Liver (tissue), 8 donors: ENCODE measurements at regions not wholly inside any gene's neighbourhood (a gene's known extent, or its start where the extent isn't known, plus 50 kb on each side); places are given as distances from the start of the nearest gene placed in this dataset.

Experiments
- DNase-seq: peaks from one replicate; pipeline ENCODE4 v3.0.0-alpha.2; 2017; ENCODE audit warnings: low spot score
- H3K27ac ChIP-seq, 2 donors: one replicate each; pipeline ENCODE4 v1.7.0; 2013; ENCODE audit warnings: inconsistent platforms in 2 of 2, low read length in 2 of 2, control low read depth in 1 of 2, low read depth in 1 of 2, mild to moderate bottlenecking in 1 of 2
- H3K27me3 ChIP-seq, 4 donors: one replicate each; pipeline versions ENCODE4 v1.6.1 to v1.7.0; 2013; ENCODE audit warnings: low read length in 3 of 4, inconsistent platforms in 1 of 4, mild to moderate bottlenecking in 1 of 4, moderate library complexity in 1 of 4; ENCODE audit not compliant: control insufficient read depth in 4 of 4, insufficient read depth in 4 of 4
- H3K36me3 ChIP-seq, 4 donors: one replicate each; pipeline versions ENCODE4 v1.6.1 to v1.7.0; 2013; ENCODE audit warnings: low read length in 3 of 4, mild to moderate bottlenecking in 3 of 4, low read depth in 1 of 4, moderate library complexity in 1 of 4; ENCODE audit not compliant: control insufficient read depth in 4 of 4, insufficient read depth in 3 of 4
- H3K4me1 ChIP-seq, 4 donors: one replicate each; pipeline versions ENCODE4 v1.6.1 to v1.7.0; 2013; ENCODE audit warnings: low read length in 3 of 4, mild to moderate bottlenecking in 3 of 4, moderate library complexity in 1 of 4; ENCODE audit not compliant: control insufficient read depth in 4 of 4, insufficient read depth in 4 of 4
- H3K4me3 ChIP-seq, 3 donors: one replicate each; pipeline versions ENCODE4 v1.6.1 to v1.7.0; 2013; ENCODE audit warnings: low read length in 3 of 3, control low read depth in 1 of 3, low read depth in 1 of 3, mild to moderate bottlenecking in 1 of 3
- H3K9ac ChIP-seq, 2 donors: one replicate each; pipeline ENCODE4 v1.7.0; 2013; ENCODE audit warnings: low read length in 2 of 2, mild to moderate bottlenecking in 2 of 2, moderate library complexity in 2 of 2, control low read depth in 1 of 2, low read depth in 1 of 2
- H3K9me3 ChIP-seq, 4 donors: one replicate each; pipeline versions ENCODE4 v1.6.1 to v1.7.0; 2013; ENCODE audit warnings: low read length in 3 of 4; ENCODE audit not compliant: control insufficient read depth in 4 of 4
- EGR1 ChIP-seq, 2 donors: IDR thresholded peaks; 2 replicates each; pipeline ENCODE4 v1.6.1; 2016 to 2018; ENCODE audit warnings: antibody characterized with exemption in 2 of 2, low read depth in 2 of 2
- FOXA1 ChIP-seq: IDR thresholded peaks from 2 replicates; pipeline ENCODE4 v1.6.1; 2016; ENCODE audit warnings: antibody characterized with exemption
- FOXA2 ChIP-seq: IDR thresholded peaks from 2 replicates; pipeline ENCODE4 v1.6.1; 2016; ENCODE audit warnings: antibody characterized with exemption
- GABPA ChIP-seq, 2 donors: IDR thresholded peaks in 1 of 2; conservative IDR thresholded peaks in 1 of 2; 2 replicates each; pipeline ENCODE4 v1.6.1; 2016; ENCODE audit warnings: antibody characterized with exemption in 2 of 2, mild to moderate bottlenecking in 1 of 2, moderate library complexity in 1 of 2
- HNF4A ChIP-seq, 2 donors: conservative IDR thresholded peaks; 2 replicates each; pipeline ENCODE4 v1.6.1; 2016; ENCODE audit warnings: antibody characterized with exemption in 2 of 2, mild to moderate bottlenecking in 2 of 2
- HNF4G ChIP-seq: IDR thresholded peaks from 2 replicates; pipeline ENCODE4 v1.6.1; 2016; ENCODE audit warnings: antibody characterized with exemption
- JUND ChIP-seq, 2 donors: IDR thresholded peaks; 2 replicates each; pipeline ENCODE4 v1.6.1; 2016; ENCODE audit warnings: antibody characterized with exemption in 2 of 2
- MAX ChIP-seq: IDR thresholded peaks from 2 replicates; pipeline ENCODE4 v1.6.1; 2016; ENCODE audit warnings: antibody characterized with exemption
- RAD21 ChIP-seq, 2 donors: IDR thresholded peaks; 2 replicates each; pipeline ENCODE4 v1.6.1; 2016; ENCODE audit warnings: antibody characterized with exemption in 2 of 2, mild to moderate bottlenecking in 2 of 2
- RXRA ChIP-seq, 2 donors: IDR thresholded peaks; 2 replicates each; pipeline ENCODE4 v1.6.1; 2017 to 2018; ENCODE audit warnings: antibody characterized with exemption in 2 of 2, mild to moderate bottlenecking in 1 of 2
- YY1 ChIP-seq: IDR thresholded peaks from 2 replicates; pipeline ENCODE4 v1.6.1; 2016; ENCODE audit warnings: antibody characterized with exemption, mild to moderate bottlenecking
- WGBS: extraction: QIAGEN DNeasy Blood & Tissue Kit; methylation state at CpG from one replicate; pipeline ENCODE4 v1.1.7; 2013; 5-methylcytosine and 5-hydroxymethylcytosine counted together
- TF ChIP-seq, protein P1 (sequence below): fragments of 150-350 bp; IDR thresholded peaks from 2 replicates; pipeline ENCODE4 v1.5.1; 2017; ENCODE audit warnings: improper control_type of control experiment, low read depth, low read length; ENCODE audit not compliant: missing input control
- TF ChIP-seq, protein P2 (sequence below): IDR thresholded peaks from 2 replicates; pipeline ENCODE4 v1.6.1; 2016; ENCODE audit warnings: antibody characterized with exemption, mild to moderate bottlenecking
- TF ChIP-seq, protein P3 (sequence below): IDR thresholded peaks from 2 replicates; pipeline ENCODE4 v1.6.1; 2016; ENCODE audit warnings: antibody characterized with exemption
- donor health status: healthy.
- donor health status: healthy.
- donor health status: healthy.
- donor health status: healthy.
- donor health status: healthy.

DNA sequence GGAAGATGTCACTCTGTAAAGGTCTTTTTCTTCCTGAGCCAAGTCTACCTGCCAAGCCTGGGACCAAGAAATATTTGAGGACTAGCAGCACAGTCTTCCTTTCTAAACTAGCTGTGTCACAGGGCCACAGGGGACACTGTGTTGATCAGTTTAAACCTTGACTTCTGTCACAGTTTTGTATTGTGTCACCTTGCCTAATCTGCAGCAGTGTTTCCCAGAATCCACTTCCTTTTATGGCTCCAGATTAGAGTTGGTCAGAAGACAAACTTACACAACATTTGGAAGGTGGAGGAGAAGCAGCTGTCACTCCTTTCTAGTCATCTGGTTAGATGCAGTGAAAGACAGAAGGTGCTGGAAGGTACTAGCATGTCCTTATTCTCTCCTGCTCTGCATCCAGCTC, 143.1 kb upstream of the BCOR start:
- no peak overlapping the region for H3K9ac ChIP-seq
- no peak overlapping the region for H3K27ac ChIP-seq
- TF ChIP-seq EGR1 (IDR thresholded peaks at IDR 0.05; ENCODE audit: low read depth in 2 of 2) = no peak
- no peak for TF ChIP-seq FOXA1
- peak in 1 of 2 donors; percentile 36 for TF ChIP-seq HNF4A (conservative IDR thresholded peaks at IDR 0.05)
- TF ChIP-seq MAX = no peak
- TF ChIP-seq, protein P1, sequence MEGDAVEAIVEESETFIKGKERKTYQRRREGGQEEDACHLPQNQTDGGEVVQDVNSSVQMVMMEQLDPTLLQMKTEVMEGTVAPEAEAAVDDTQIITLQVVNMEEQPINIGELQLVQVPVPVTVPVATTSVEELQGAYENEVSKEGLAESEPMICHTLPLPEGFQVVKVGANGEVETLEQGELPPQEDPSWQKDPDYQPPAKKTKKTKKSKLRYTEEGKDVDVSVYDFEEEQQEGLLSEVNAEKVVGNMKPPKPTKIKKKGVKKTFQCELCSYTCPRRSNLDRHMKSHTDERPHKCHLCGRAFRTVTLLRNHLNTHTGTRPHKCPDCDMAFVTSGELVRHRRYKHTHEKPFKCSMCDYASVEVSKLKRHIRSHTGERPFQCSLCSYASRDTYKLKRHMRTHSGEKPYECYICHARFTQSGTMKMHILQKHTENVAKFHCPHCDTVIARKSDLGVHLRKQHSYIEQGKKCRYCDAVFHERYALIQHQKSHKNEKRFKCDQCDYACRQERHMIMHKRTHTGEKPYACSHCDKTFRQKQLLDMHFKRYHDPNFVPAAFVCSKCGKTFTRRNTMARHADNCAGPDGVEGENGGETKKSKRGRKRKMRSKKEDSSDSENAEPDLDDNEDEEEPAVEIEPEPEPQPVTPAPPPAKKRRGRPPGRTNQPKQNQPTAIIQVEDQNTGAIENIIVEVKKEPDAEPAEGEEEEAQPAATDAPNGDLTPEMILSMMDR = no peak
- no peak for TF ChIP-seq JUND (IDR thresholded peaks at IDR 0.05)
- TF ChIP-seq RAD21 (IDR thresholded peaks at IDR 0.05) = peak in 1 of 2 donors; percentile 11
- TF ChIP-seq RXRA (IDR thresholded peaks at IDR 0.05) = peak in 1 of 2 donors; percentile 72
- peak; percentile 22 for TF ChIP-seq YY1
- TF ChIP-seq, protein P2, sequence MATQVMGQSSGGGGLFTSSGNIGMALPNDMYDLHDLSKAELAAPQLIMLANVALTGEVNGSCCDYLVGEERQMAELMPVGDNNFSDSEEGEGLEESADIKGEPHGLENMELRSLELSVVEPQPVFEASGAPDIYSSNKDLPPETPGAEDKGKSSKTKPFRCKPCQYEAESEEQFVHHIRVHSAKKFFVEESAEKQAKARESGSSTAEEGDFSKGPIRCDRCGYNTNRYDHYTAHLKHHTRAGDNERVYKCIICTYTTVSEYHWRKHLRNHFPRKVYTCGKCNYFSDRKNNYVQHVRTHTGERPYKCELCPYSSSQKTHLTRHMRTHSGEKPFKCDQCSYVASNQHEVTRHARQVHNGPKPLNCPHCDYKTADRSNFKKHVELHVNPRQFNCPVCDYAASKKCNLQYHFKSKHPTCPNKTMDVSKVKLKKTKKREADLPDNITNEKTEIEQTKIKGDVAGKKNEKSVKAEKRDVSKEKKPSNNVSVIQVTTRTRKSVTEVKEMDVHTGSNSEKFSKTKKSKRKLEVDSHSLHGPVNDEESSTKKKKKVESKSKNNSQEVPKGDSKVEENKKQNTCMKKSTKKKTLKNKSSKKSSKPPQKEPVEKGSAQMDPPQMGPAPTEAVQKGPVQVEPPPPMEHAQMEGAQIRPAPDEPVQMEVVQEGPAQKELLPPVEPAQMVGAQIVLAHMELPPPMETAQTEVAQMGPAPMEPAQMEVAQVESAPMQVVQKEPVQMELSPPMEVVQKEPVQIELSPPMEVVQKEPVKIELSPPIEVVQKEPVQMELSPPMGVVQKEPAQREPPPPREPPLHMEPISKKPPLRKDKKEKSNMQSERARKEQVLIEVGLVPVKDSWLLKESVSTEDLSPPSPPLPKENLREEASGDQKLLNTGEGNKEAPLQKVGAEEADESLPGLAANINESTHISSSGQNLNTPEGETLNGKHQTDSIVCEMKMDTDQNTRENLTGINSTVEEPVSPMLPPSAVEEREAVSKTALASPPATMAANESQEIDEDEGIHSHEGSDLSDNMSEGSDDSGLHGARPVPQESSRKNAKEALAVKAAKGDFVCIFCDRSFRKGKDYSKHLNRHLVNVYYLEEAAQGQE = no peak
- H3K27me3 ChIP-seq = peaks cover 0 to 3% (median 0%) of the 10 kb centered on the region in 4 donors
- H3K4me3 ChIP-seq = no peak overlapping the region
- no peaks in the 10 kb centered on the region for H3K4me1 ChIP-seq
- no peaks in the 10 kb centered on the region for H3K36me3 ChIP-seq
- H3K9me3 ChIP-seq = peaks cover 0 to 2% (median 0%) of the 10 kb centered on the region in 4 donors
- no peak for DNase-seq

DNA sequence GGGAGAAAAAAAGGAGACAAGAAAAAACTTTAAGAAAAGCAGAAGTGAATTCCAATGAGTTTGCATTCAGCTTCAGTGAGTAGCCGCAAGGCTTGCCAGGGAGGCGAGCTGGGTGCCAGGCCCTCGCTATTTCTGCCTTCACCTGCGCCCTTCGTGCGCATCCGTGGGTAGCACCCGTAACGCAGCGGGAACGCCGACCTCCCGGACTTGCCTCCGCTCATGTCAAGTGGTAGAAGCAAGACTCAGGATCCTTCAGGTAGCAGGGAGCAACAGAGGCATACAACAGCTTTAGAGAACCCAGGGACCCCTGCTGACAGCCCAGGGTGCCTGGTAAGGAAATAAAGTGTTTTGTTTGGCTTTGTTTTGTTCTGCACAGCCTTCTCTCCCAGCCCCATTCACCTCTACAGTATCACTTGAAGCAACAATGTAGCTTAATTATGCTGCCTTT, 140.0 kb upstream of the BCOR start:
- Histone ChIP-seq H3K9ac (no peak overlapping the region), H3K9me3 (peaks cover 0 to 2% (median 0%) of the 10 kb centered on the region in 4 donors), H3K4me1 (no peaks in the 10 kb centered on the region), H3K36me3 (no peaks in the 10 kb centered on the region), H3K27ac (no peak overlapping the region), H3K27me3 (no peaks in the 10 kb centered on the region), H3K4me3 (no peak overlapping the region)
- DNase-seq = no peak
- TF ChIP-seq RXRA (IDR thresholded peaks at IDR 0.05) = no peak
- WGBS = 69% methylated on average over 14 of the region's 14 CpGs

- WGBS = 83% methylated on average over 2 of the region's 2 CpGs
- no peak for TF ChIP-seq HNF4G
- TF ChIP-seq FOXA2 = no peak
- TF ChIP-seq, protein P3, sequence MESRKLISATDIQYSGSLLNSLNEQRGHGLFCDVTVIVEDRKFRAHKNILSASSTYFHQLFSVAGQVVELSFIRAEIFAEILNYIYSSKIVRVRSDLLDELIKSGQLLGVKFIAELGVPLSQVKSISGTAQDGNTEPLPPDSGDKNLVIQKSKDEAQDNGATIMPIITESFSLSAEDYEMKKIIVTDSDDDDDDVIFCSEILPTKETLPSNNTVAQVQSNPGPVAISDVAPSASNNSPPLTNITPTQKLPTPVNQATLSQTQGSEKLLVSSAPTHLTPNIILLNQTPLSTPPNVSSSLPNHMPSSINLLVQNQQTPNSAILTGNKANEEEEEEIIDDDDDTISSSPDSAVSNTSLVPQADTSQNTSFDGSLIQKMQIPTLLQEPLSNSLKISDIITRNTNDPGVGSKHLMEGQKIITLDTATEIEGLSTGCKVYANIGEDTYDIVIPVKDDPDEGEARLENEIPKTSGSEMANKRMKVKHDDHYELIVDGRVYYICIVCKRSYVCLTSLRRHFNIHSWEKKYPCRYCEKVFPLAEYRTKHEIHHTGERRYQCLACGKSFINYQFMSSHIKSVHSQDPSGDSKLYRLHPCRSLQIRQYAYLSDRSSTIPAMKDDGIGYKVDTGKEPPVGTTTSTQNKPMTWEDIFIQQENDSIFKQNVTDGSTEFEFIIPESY = no peak
- TF ChIP-seq GABPA (IDR thresholded peaks at IDR 0.05 in 1 of 2, conservative IDR thresholded peaks at IDR 0.05 in 1 of 2) = no peak
- TF ChIP-seq, protein P1 = no peak
- TF ChIP-seq RXRA (IDR thresholded peaks at IDR 0.05) = no peak
- TF ChIP-seq RAD21 (IDR thresholded peaks at IDR 0.05) = no peak
- no peak for DNase-seq
- Histone ChIP-seq H3K4me1 (no peaks in the 10 kb centered on the region), H3K9me3 (no peaks in the 10 kb centered on the region), H3K27ac (no peak overlapping the region), H3K27me3 (no peaks in the 10 kb centered on the region), H3K4me3 (no peak overlapping the region), H3K36me3 (no peaks in the 10 kb centered on the region), H3K9ac (no peak overlapping the region)
These were observed 132.9 kb upstream of the BCOR start for GRCh38 chrX:40230646-40231045.
